Glomerular endothelial cell (primary cell): ENCODE measurements at regions not wholly inside any gene's neighbourhood (a gene's known extent, or its start where the extent isn't known, plus 50 kb on each side); places are given as distances from the start of the nearest gene placed in this dataset.
A peak's percentile ranks its signal among the peaks of the same experiment; 100 is the strongest.
"Not testable (repeated sequence)": the region's sequence is repeated elsewhere in the genome, so short reads cannot be mapped to it uniquely, and the experiment has no call there.

Experiments used
- DNase-seq: peaks from one replicate; pipeline ENCODE4 v3.0.0-alpha.2; 2011; ENCODE audit warnings: low read depth, low spot score; ENCODE audit errors: extremely low read depth

DNA sequence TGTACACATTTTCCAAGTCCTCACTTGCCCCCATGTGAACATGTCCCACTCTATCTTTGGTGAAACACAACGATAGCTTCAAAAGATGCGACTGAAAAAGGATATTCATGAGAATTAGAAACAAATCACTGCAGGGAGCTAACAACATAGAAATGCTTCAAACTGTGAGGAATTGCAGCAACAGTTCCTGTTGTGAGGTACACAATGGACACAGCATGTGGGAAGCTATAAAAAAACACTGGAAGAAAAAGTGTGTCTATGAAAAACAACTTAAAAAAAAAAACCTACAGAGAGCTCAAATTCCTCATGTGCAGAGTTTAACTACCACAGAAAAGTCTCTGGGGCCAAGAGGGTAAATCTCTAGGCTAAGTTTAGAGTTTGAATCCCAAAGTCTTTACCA lies 51.6 kb upstream of the BLTP1 start:
- no peak for DNase-seq

- DNase-seq = no peak
Measured at GRCh38 chr4:122099896-122100295, 52.2 kb upstream of the BLTP1 start.

GRCh38 chr4:122091836-122092405 lies 60.2 kb upstream of the BLTP1 start:
- DNase-seq = no peak

DNA sequence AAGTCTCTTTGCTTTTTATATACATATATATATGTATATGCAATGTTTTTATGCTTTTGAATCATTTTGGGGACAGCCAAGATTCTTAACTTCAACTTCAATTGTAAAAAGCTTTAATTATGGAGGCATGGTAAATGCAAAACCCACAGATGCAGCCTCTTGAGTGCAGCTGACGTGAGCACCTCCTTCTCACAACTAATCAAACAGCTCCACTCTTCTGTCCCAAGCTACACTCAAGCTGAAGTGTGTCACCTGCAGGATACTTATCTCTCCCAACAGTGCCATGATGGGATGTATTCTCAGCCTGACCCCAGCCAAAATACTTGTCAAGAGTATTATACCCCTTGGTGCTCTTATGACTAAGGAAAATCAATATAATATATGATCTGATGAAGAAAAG lies 60.7 kb upstream of the BLTP1 start:
- no peak for DNase-seq

DNA sequence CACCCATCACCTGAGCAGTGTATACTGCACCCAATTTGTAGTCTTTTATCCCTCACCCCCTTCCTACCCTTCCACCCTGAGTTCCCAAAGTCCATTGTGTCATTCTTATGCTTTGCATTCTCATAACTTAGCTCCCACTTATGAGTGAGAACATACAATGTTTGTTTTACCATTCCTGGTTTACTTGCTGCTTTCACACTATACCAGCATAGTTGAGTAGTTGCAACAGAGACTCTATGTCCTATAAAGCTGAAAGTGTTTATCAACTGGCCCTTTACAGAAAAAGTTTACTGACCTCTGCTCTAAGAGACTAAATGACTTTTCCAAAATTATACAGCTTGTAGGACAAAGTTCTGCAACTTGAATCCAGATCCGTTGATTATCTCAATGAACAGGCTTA lies 61.1 kb upstream of the BLTP1 start:
- no peak for DNase-seq

GRCh38 chr4:122086338-122087065 lies 65.6 kb upstream of the BLTP1 start:
- no peak for DNase-seq

GRCh38 chr4:122083989-122084388 lies 68.1 kb upstream of the BLTP1 start:
- no peak for DNase-seq

DNA sequence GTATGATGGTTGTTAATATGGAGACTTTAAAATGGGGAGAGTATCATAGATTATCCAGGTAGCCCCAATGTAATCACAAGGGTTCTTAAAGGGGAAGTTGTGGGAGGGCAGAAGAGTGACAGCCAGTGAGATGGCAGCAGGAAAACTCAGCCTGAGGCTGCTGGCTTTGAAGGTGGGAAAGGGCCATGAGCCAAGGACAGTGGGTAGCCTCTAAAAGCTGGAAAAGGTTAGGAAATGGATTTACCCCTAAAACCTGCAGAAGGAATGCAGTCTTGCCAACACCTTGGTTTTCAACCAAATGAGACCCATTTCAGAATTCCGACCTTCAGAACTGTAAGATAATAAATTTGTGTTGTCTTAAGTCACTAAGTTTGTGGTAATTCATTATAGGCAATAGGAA lies 68.8 kb upstream of the BLTP1 start:
- no peak for DNase-seq

DNA sequence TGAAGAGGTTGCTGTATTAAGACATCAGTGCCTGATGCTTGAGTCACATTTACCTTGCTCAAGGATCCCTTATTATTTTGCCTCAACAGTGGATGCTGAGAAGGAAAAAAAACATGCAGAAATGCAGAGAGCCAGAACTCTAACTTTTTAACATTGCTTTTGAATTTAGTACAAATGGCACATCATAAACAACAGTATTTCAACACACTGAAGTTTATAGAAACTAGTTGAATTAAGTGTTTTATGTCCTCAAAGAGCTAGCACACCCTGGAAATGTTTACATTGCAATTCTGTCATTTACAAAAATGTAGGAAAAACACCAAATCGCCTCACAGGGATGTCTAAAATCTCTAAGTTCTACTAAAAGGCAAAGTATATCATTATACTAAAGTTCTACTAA lies 69.5 kb upstream of the BLTP1 start:
- no peak for DNase-seq

- DNase-seq = not testable (repeated sequence)
Measured at GRCh38 chr4:122077653-122078052, 74.5 kb upstream of the BLTP1 start.

GRCh38 chr4:122076835-122077234 lies 75.3 kb upstream of the BLTP1 start:
- DNase-seq = not testable (repeated sequence)

GRCh38 chr4:122073615-122074014 lies 78.5 kb upstream of the BLTP1 start:
- no peak for DNase-seq

- no peak for DNase-seq
Measured at GRCh38 chr4:122065915-122066314, 86.2 kb upstream of the BLTP1 start.

GRCh38 chr4:122065149-122065548 lies 87.0 kb upstream of the BLTP1 start:
- DNase-seq = no peak

GRCh38 chr4:122053186-122053585 lies 98.9 kb upstream of the BLTP1 start:
- DNase-seq = no peak

DNA sequence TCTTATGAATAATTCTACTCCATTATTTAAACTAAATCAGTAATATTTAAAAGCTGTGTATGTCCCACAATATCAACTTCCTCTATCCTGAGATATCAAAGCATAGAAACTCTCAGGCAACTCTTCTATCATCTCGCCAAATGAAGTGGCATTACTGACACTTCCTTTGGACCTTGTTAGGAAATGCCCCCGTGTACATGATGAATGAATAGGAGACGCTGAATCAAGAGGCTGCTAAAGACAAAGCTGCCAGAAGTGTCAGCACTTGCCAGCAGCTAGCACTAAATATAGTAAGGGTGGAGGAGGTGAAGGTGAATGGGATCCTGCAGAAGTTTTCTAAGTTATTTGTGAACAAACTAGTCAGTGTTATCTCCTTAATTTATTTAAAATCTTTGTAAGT lies 99.5 kb upstream of the BLTP1 start:
- no peak for DNase-seq

- no peak for DNase-seq
Measured at GRCh38 chr4:122050841-122051240, 99.0 kb upstream of the TRPC3 start.

DNA sequence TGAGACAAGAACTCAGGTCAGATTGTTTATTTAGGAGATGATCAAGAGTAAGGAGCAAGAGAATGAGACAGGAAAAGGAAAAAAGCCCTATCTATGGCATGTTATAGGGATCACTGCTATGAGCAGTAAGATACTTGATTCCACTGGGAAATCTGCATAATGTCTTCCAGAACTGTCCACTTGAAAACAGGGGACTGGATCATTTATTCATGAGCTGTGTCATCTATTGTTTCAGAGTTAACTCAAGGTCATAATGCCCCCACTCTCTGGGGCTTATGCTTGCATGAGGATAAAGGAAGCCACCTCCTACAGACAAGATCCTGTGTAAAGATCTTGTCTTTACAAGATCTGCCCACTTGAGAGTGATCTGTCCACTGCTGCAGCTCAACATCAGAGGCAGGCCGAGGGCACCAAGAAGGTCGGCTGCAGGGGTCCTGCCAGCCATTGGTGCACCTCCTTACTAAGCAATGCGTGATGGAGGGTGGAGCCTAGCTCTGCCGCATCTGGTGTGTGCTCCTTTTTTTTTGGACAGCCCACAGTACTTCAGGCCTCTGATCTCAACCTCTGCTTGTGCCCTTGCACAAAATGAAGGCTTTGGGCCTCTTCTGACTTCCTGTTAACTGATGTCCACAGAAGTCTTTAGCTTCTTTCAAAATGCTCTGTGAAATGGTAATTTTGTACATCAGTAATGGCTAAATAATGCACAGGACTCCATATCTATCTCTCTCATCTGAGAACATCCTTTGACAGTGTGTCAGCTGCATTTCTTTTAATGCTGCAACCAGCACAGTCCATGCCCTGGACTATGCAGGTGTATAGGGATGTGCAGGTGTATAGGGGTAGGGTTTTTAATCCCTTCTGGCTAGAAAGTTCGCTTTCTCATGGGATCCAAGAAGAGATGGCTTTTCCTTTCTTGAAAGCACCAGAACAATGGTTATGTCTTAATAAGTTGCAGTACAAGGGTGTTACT lies 95.9 kb upstream of the TRPC3 start:
- no peak for DNase-seq

GRCh38 chr4:122046255-122046654 lies 94.4 kb upstream of the TRPC3 start:
- DNase-seq = no peak

- peak; percentile 88 for DNase-seq
Measured at GRCh38 chr4:122045533-122045932, 93.7 kb upstream of the TRPC3 start.

DNA sequence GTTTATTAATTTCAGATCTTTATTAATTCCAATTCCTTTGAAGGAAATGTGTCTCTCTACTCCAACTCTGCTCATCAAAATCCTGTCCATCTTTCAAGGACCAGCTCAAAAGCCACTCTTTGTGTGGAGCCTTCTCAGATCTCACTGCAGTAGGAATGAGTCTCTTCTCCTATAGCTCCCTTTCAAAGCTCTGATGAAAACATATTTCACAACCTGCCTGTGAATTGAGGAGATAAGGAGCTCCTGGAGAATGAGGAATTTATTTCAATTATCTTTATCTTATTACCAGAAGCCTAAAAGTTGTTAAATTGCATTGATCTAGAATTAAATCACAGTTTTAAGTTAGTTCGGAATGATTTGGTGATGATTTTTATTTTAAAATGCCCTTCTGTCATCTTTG lies 92.6 kb upstream of the TRPC3 start:
- DNase-seq = no peak

DNA sequence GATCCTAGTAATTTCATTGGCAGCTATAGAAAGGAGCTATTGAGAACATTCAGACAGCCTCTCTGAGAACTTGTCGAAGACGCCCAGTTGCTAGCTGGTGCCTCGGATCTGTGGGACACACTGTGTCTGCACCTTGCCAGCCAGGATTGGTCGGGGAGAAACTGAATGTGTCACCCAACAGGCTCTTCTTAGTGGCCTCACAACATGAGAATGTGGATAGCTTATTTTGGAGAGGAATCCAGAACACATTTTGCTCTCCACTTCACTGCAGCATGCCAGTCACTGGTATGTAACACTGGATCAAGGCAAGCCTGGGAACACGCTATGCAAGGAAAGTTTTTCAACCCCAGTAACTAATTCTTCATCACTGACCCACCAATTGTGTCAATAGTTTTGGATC lies 89.5 kb upstream of the TRPC3 start:
- DNase-seq = no peak
